ENCODE measurements at regions not wholly inside any gene's neighbourhood (a gene's known extent, or its start where the extent isn't known, plus 50 kb on each side); places are given as distances from the start of the nearest gene placed in this dataset.

GRCh38 chr5:42881416-42882117 is 69.9 kb upstream of the SELENOP start:
- H3K27me3 ChIP-seq (replicated peaks; ENCODE audit: insufficient read depth, low read depth, low read length, poor library complexity): no peaks in the 10 kb centered on the region
- BruUV-seq (replicated peaks): no TSS peak
- POLR2A ChIA-PET (ENCODE audit: low non-redundant PET): no interaction called here
- CTCF ChIA-PET: no interaction called here
- intact Hi-C loops (cut with micrococcal nuclease; ENCODE audit: unreplicated experiment): loop anchor here (10.0 kb wide), 2 partner anchors 107 to 827 kb away; no protein-coding TSS in a partner anchor
- no peak overlapping the region for H3K4me3 ChIP-seq (ENCODE audit: low read depth, low read length, poor library complexity, severe bottlenecking)
- TF ChIP-seq CTCF (conservative IDR thresholded peaks at IDR 0.05; ENCODE audit: low read depth, low read length) (no peak), EZH2 (IDR thresholded peaks at IDR 0.05; ENCODE audit: borderline replicate concordance, low read depth, low read length, poor library complexity, severe bottlenecking) (no peak)
- H3K9me3 ChIP-seq (ENCODE audit: low read depth, low read length, poor library complexity, severe bottlenecking): no peaks in the 10 kb centered on the region
- no peak for DNase-seq (ENCODE audit: low spot score)
- H3K27ac ChIP-seq (ENCODE audit: low read depth, low read length, poor library complexity, severe bottlenecking): no peak overlapping the region
- no peaks in the 10 kb centered on the region for H3K4me1 ChIP-seq (ENCODE audit: insufficient read depth, low read length, poor library complexity, severe bottlenecking)
- no peaks in the 10 kb centered on the region for H3K36me3 ChIP-seq (ENCODE audit: insufficient read depth, low read length, poor library complexity, severe bottlenecking)

DNA sequence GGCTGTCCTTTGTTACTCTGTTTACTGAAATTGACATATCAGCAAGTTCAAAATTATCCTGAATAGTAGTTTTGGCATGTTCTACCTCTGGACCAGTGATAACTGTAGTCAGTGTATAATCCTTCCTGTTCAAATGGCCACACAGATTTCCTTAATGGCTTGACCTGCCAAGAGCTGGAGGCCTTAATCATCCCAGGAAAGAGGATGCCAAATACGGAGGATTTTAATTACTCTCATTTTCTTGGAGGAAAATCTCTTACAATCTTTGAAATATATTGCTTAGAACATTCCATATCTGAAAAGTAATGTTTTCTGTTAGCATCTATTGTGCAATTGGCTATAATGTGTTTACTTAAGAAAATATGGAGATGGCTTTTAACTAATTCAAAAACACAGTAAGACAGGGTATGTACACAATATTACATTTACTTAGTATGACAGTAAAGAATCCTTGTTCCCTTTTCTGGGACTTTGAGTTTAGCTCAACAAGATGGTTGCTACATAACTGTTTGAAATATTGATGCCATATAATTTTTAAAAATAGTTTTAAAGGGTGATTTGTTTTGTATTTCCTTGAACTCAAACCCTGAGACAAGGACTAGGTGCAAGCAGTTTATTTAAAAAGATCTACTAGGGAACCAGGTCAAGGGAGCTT is 68.9 kb upstream of the SELENOP start:
- TF ChIP-seq EZH2 (IDR thresholded peaks at IDR 0.05; ENCODE audit: borderline replicate concordance, low read depth, low read length, poor library complexity, severe bottlenecking) (no peak), CTCF (conservative IDR thresholded peaks at IDR 0.05; ENCODE audit: low read depth, low read length) (no peak)
- H3K36me3 ChIP-seq (ENCODE audit: insufficient read depth, low read length, poor library complexity, severe bottlenecking): no peaks in the 10 kb centered on the region
- intact Hi-C loops (cut with micrococcal nuclease; ENCODE audit: unreplicated experiment): loop anchor here (10.0 kb wide), 2 partner anchors 106 to 826 kb away; no protein-coding TSS in a partner anchor
- no peaks in the 10 kb centered on the region for H3K27me3 ChIP-seq (replicated peaks; ENCODE audit: insufficient read depth, low read depth, low read length, poor library complexity)
- H3K27ac ChIP-seq (ENCODE audit: low read depth, low read length, poor library complexity, severe bottlenecking): no peak overlapping the region
- CTCF ChIA-PET: no interaction called here
- no peaks in the 10 kb centered on the region for H3K9me3 ChIP-seq (ENCODE audit: low read depth, low read length, poor library complexity, severe bottlenecking)
- no peaks in the 10 kb centered on the region for H3K4me1 ChIP-seq (ENCODE audit: insufficient read depth, low read length, poor library complexity, severe bottlenecking)
- POLR2A ChIA-PET (ENCODE audit: low non-redundant PET): no interaction called here
- BruUV-seq (replicated peaks): no TSS peak
- no peak overlapping the region for H3K4me3 ChIP-seq (ENCODE audit: low read depth, low read length, poor library complexity, severe bottlenecking)
- DNase-seq (ENCODE audit: low spot score): no peak

- Histone ChIP-seq H3K9me3 (ENCODE audit: low read depth, low read length, poor library complexity, severe bottlenecking) (no peaks in the 10 kb centered on the region), H3K4me1 (ENCODE audit: insufficient read depth, low read length, poor library complexity, severe bottlenecking) (no peaks in the 10 kb centered on the region), H3K27ac (ENCODE audit: low read depth, low read length, poor library complexity, severe bottlenecking) (no peak overlapping the region), H3K36me3 (ENCODE audit: insufficient read depth, low read length, poor library complexity, severe bottlenecking) (no peaks in the 10 kb centered on the region), H3K27me3 (replicated peaks; ENCODE audit: insufficient read depth, low read depth, low read length, poor library complexity) (no peaks in the 10 kb centered on the region), H3K4me3 (ENCODE audit: low read depth, low read length, poor library complexity, severe bottlenecking) (no peak overlapping the region)
- intact Hi-C loops (cut with micrococcal nuclease; ENCODE audit: unreplicated experiment): no loop called here
- DNase-seq (ENCODE audit: low spot score): no peak
- no TSS peak for BruUV-seq (replicated peaks)
- ChIA-PET POLR2A (ENCODE audit: low non-redundant PET) (no interaction called here), CTCF (no interaction called here)
- TF ChIP-seq EZH2 (IDR thresholded peaks at IDR 0.05; ENCODE audit: borderline replicate concordance, low read depth, low read length, poor library complexity, severe bottlenecking) (no peak), CTCF (conservative IDR thresholded peaks at IDR 0.05; ENCODE audit: low read depth, low read length) (no peak)
Observed at GRCh38 chr5:42879291-42879690, 67.6 kb upstream of the SELENOP start.
